WERI-Rb-1 (cell line): ENCODE measurements at regions not wholly inside any gene's neighbourhood (a gene's known extent, or its start where the extent isn't known, plus 50 kb on each side); places are given as distances from the start of the nearest gene placed in this dataset.

Experiments used
- DNase-seq: peaks from one replicate; pipeline ENCODE4 v3.0.0-alpha.2; 2020
- H3K27ac ChIP-seq: fragments of 250-450 bp; sonication (Bioruptor Pico); 2 replicates; pipeline ENCODE4 v1.5.1; 2020; ENCODE audit warnings: mild to moderate bottlenecking, moderate library complexity
- H3K27me3 ChIP-seq: fragments of 250-450 bp; sonication (Bioruptor Pico); 2 replicates; pipeline ENCODE4 v1.5.1; 2021; ENCODE audit warnings: mild to moderate bottlenecking, low read depth, moderate library complexity; ENCODE audit not compliant: insufficient read depth, severe bottlenecking
- H3K36me3 ChIP-seq: fragments of 250-450 bp; sonication (Bioruptor Pico); 2 replicates; pipeline ENCODE4 v1.5.1; 2020; ENCODE audit warnings: mild to moderate bottlenecking, moderate library complexity
- H3K4me3 ChIP-seq: 2 replicates; pipeline ENCODE4 v1.5.1; 2011; ENCODE audit warnings: low read depth, mild to moderate bottlenecking, control low read depth, low read length
- H3K9me3 ChIP-seq: fragments of 250-450 bp; sonication (Bioruptor Pico); 2 replicates; pipeline ENCODE4 v1.5.1; 2021; ENCODE audit warnings: mild to moderate bottlenecking, moderate library complexity; ENCODE audit not compliant: severe bottlenecking
- TF ChIP-seq, protein P1 (sequence below): IDR thresholded peaks from 2 replicates; pipeline ENCODE4 v1.5.1; 2011; ENCODE audit warnings: low read depth, mild to moderate bottlenecking, control low read depth, inconsistent platforms, low read length

DNA sequence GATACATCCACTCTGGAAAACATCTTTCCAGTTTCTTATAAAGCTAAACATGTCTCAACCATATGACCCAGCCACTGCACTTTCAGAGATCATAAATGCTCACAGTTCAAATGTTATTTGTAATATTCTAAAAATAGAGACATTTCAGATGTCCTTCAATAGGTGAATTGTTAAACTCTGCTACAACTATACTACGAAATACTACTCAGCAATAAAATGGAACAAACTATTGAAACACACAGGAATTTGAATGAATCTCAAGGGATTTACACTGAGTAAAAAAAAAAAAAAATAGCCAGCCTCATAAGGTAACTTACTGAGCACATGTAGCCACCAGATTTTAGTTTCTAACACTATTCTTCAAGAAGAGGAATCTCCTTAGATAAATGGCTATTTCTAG lies 253.9 kb downstream of the PCDH18 start:
- H3K9me3 ChIP-seq: no peaks in the 10 kb centered on the region
- H3K4me3 ChIP-seq: no peak overlapping the region
- TF ChIP-seq, protein P1, sequence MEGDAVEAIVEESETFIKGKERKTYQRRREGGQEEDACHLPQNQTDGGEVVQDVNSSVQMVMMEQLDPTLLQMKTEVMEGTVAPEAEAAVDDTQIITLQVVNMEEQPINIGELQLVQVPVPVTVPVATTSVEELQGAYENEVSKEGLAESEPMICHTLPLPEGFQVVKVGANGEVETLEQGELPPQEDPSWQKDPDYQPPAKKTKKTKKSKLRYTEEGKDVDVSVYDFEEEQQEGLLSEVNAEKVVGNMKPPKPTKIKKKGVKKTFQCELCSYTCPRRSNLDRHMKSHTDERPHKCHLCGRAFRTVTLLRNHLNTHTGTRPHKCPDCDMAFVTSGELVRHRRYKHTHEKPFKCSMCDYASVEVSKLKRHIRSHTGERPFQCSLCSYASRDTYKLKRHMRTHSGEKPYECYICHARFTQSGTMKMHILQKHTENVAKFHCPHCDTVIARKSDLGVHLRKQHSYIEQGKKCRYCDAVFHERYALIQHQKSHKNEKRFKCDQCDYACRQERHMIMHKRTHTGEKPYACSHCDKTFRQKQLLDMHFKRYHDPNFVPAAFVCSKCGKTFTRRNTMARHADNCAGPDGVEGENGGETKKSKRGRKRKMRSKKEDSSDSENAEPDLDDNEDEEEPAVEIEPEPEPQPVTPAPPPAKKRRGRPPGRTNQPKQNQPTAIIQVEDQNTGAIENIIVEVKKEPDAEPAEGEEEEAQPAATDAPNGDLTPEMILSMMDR: no peak
- no peaks in the 10 kb centered on the region for H3K27me3 ChIP-seq
- H3K27ac ChIP-seq: no peak overlapping the region
- DNase-seq: no peak
- H3K36me3 ChIP-seq: no peaks in the 10 kb centered on the region

DNA sequence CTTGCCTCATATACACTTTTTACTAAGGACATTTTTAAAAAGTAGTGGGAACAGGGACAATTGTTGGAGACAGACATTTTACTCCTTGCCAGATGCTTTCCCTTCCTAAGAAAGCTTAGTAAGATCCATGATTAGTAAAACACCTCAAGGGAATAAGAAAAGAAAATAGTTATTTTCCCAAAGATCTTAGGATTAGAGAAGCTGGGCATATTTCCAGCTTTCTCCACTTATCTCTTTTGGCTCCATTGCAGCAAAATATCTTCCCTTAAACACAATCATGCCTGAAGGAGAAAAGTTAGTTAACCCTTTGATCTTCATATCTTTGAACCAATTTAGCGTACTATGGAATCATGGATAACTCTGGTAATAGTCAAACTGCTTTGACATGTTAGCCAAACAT lies 257.9 kb downstream of the PCDH18 start:
- H3K36me3 ChIP-seq: no peaks in the 10 kb centered on the region
- H3K4me3 ChIP-seq: no peak overlapping the region
- TF ChIP-seq, protein P1: no peak
- H3K9me3 ChIP-seq: no peaks in the 10 kb centered on the region
- H3K27me3 ChIP-seq: no peaks in the 10 kb centered on the region
- no peak overlapping the region for H3K27ac ChIP-seq
- DNase-seq: no peak

DNA sequence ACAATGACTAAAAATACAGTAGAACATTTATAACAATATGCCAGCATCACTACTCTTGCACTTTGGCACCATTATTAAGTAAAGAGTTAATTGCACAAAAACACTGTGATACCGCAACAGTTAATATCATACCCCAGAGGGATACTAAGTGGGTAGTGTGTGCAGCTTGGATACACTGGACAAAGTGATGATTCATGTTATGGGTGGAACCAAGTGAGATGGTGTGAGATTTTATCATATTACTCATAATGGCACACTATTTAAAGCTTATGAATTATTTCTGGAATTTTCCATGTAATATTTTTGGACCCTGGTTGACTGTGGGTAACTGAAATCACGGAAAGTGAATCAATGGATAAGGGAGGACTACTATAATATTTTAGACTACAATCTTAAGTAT lies 265.3 kb downstream of the PCDH18 start:
- no peaks in the 10 kb centered on the region for H3K36me3 ChIP-seq
- no peaks in the 10 kb centered on the region for H3K27me3 ChIP-seq
- H3K4me3 ChIP-seq: no peak overlapping the region
- no peak overlapping the region for H3K27ac ChIP-seq
- no peaks in the 10 kb centered on the region for H3K9me3 ChIP-seq
- TF ChIP-seq, protein P1: no peak
- no peak for DNase-seq

DNA sequence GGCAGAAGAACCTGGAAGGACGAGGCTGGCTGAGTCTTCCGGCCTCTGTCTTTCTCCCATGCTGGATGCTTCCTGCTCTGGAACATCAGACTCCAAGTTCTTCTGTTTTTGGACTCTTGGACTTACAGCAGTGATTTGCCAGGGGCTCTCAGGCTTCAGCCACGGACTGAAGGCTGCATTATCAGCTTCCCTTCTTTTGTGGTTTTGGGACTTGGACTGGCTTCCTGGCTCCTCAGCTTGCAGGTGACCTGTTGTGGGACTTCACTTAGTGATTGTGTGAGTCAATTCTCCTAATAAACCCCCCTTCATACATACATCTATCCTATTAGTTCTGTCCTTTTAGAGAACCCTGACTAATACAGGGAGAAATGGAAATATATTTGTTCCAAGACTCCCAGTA lies 265.8 kb downstream of the PCDH18 start:
- H3K27ac ChIP-seq: no peak overlapping the region
- no peaks in the 10 kb centered on the region for H3K36me3 ChIP-seq
- H3K9me3 ChIP-seq: no peaks in the 10 kb centered on the region
- H3K27me3 ChIP-seq: no peaks in the 10 kb centered on the region
- TF ChIP-seq, protein P1: no peak
- H3K4me3 ChIP-seq: no peak overlapping the region
- no peak for DNase-seq

DNA sequence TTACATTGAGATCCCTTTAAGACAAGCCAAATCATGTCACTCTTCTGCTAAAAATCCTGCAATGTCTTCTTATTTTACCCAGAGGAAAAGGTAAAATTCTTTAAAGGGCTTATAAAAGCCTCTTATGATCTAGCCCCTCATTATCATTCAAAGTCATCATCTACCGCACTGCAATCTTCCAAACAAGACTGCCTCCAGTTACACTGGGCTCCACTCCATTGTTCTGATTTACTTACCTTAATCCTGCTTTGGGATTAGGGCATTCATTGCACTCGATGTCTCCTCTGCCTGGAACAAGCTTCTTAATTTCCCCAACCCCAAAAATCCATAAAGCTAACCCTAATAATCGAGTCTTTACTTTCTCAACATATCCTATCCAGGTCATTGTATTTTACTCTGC lies 269.1 kb downstream of the PCDH18 start:
- no peak overlapping the region for H3K27ac ChIP-seq
- no peak for DNase-seq
- H3K27me3 ChIP-seq: no peaks in the 10 kb centered on the region
- H3K9me3 ChIP-seq: no peaks in the 10 kb centered on the region
- no peaks in the 10 kb centered on the region for H3K36me3 ChIP-seq
- TF ChIP-seq, protein P1: no peak
- no peak overlapping the region for H3K4me3 ChIP-seq

DNA sequence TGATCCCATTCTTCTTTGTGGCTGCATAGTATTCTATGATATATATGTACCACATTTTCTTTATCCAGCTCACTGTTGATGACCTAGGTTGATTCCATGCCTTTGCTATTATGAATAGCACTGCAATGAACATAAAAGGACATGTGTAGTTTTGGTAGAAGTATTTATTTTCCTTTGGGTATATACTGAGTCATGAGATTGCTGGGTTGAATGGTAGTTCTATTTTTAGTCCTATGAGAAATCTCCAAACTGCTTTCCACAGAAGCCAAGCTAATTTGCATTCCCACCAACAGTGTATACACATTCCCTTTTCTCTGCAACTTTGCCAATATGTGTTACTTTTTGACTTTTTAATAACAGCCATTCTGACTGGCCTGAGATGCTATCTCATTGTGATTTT lies 278.3 kb downstream of the PCDH18 start:
- Histone ChIP-seq H3K27ac (no peak overlapping the region), H3K27me3 (no peaks in the 10 kb centered on the region), H3K36me3 (no peaks in the 10 kb centered on the region), H3K4me3 (no peak overlapping the region), H3K9me3 (no peaks in the 10 kb centered on the region)
- DNase-seq: no peak
- TF ChIP-seq, protein P1: no peak
